GM12874 (cell line): ENCODE measurements at regions not wholly inside any gene's neighbourhood (a gene's known extent, or its start where the extent isn't known, plus 50 kb on each side); places are given as distances from the start of the nearest gene placed in this dataset.

Experiments used
- CTCF ChIP-seq: IDR thresholded peaks from 2 replicates; pipeline ENCODE4 v1.5.1; 2011; ENCODE audit warnings: low read depth, mild to moderate bottlenecking, control low read depth, low read length, moderate library complexity; ENCODE audit not compliant: insufficient read depth

- no peak for TF ChIP-seq CTCF
Measured at GRCh38 chr6:62980093-62980492, 231.2 kb upstream of the FKBP1C start.

- no peak for TF ChIP-seq CTCF
Measured at GRCh38 chr6:62980724-62981123, 230.5 kb upstream of the FKBP1C start.

GRCh38 chr6:62982951-62983350, 228.3 kb upstream of the FKBP1C start:
- no peak for TF ChIP-seq CTCF

GRCh38 chr6:62993951-62994350, 217.3 kb upstream of the FKBP1C start:
- TF ChIP-seq CTCF, result no peak

- TF ChIP-seq CTCF, result no peak
Measured at GRCh38 chr6:62998022-62998421, 213.2 kb upstream of the FKBP1C start.

GRCh38 chr6:62999796-63000195, 211.5 kb upstream of the FKBP1C start:
- TF ChIP-seq CTCF, result no peak

GRCh38 chr6:63014290-63014689, 197.0 kb upstream of the FKBP1C start:
- TF ChIP-seq CTCF, result no peak

GRCh38 chr6:63022631-63023030, 188.6 kb upstream of the FKBP1C start:
- TF ChIP-seq CTCF, result no peak
